Activated naive CD4-positive, alpha-beta T cell treated with anti-CD3 and anti-CD28 coated beads, Interleukin-2, amount 50 U/mL, for 72 hours (primary cell): ENCODE measurements at regions not wholly inside any gene's neighbourhood (a gene's known extent, or its start where the extent isn't known, plus 50 kb on each side); places are given as distances from the start of the nearest gene placed in this dataset.

Source experiments
- ATAC-seq, 2 donors: fragments of 150-1000 bp; cut with Tn5 transposase; 2 replicates each; pipeline ENCODE4 v1.10.0; 2021; ENCODE audit warnings: mild to moderate bottlenecking in 2 of 2, moderate library complexity in 2 of 2
- DNase-seq, 2 donors: peaks; one replicate each; pipeline ENCODE4 v3.0.0; 2021 to 2022; ENCODE audit warnings: low spot score in 2 of 2
- H3K27ac Mint-ChIP-seq, 2 donors: one replicate each; pipeline ENCODE4 v1.8.0; 2022; ENCODE audit warnings: mild to moderate bottlenecking in 2 of 2, mixed read lengths in 2 of 2
- H3K36me3 Mint-ChIP-seq, 2 donors: one replicate each; pipeline ENCODE4 v1.8.0; 2022; ENCODE audit warnings: mixed read lengths in 2 of 2
- H3K9me3 Mint-ChIP-seq, 2 donors: one replicate each; pipeline ENCODE4 v1.8.0; 2022; ENCODE audit warnings: mixed read lengths in 2 of 2

DNA sequence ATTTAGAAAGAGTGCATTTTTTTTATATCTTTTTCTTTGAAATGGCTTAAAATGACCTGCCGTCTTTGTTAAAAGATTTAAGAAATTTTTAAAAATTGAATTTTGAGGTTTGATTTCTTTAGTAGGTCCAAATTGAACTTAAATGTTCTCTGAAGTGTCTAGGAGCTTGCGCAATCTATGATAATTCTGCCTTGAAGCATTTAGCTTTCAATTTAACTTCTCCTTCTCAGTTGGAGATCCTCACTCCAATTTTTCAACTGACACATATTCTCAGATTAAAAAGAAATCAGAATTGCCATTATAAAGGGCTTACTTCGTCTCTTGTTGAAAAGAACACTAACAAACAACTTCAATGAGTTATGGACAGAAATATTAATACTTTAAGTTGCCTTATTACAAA lies 273.5 kb downstream of the TMA16 start:
- Mint-ChIP-seq H3K27ac (no peak overlapping the region), H3K9me3 (no peaks in the 10 kb centered on the region), H3K36me3 (no peaks in the 10 kb centered on the region)
- DNase-seq (no peak), ATAC-seq (no peak)

DNA sequence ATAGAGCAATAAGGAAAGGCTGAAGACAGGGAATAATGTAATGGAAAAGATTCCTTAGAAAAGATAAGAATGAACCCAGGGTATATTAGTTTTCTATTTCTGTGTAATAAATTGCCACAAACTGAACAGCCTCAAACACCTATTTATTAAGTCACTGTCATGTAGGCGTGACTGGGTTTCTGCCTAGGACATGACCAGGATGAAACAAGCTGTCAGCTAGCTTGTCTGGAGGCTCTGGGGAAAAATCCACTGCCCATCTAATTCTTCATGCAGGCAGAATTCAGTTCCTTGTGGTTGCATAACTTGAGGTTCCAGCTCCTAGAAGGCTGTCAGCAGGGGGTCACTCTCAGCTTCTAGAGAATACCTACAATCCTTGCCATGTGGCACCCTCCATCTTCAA lies 277.7 kb downstream of the TMA16 start:
- DNase-seq (no peak), ATAC-seq (no peak)
- H3K36me3 Mint-ChIP-seq = no peaks in the 10 kb centered on the region
- H3K9me3 Mint-ChIP-seq = no peaks in the 10 kb centered on the region
- H3K27ac Mint-ChIP-seq = no peak overlapping the region

DNA sequence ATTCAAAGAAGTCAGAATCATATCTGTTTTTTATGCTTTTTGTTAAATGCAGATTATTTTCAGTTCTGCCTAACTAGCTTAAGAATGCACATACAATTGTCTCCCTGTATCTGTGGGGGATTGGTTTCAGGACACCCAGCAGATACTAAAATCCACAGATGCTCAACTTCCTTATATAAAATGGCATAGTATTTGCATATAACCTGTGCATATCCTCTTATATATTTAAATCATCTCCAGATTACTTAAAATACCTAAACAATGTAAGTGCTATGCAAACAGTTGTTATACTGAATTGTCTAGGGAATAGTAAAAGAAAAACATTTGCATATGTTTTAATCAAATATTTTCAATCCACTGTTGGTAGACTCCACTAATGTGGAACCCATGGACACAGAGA lies 279.4 kb downstream of the TMA16 start:
- DNase-seq (no peak), ATAC-seq (no peak)
- H3K36me3 Mint-ChIP-seq = no peaks in the 10 kb centered on the region
- no peak overlapping the region for H3K27ac Mint-ChIP-seq
- H3K9me3 Mint-ChIP-seq = no peaks in the 10 kb centered on the region

DNA sequence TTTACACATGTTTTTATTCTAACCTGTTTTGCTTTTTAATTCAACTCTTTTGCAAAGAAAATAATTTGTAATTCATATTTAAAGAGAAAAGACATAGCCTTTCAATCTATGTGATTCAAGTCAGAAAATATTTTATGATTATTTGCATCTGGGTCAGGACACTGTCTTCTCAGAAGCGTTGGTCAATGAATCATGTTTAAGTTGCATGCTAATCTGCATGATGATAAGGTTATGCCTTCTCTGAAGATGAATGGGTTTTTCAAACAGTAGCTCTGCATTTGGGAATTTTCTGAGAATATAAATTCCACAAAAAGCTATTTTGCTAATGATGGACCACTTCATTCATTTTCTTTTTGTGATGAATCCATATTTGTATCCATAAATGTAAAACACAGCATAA lies 282.5 kb downstream of the TMA16 start:
- peaks cover 0 to under 1% of the 10 kb centered on the region in 2 donors for H3K9me3 Mint-ChIP-seq
- DNase-seq = no peak
- H3K36me3 Mint-ChIP-seq = no peaks in the 10 kb centered on the region
- no peak for ATAC-seq
- no peak overlapping the region for H3K27ac Mint-ChIP-seq

DNA sequence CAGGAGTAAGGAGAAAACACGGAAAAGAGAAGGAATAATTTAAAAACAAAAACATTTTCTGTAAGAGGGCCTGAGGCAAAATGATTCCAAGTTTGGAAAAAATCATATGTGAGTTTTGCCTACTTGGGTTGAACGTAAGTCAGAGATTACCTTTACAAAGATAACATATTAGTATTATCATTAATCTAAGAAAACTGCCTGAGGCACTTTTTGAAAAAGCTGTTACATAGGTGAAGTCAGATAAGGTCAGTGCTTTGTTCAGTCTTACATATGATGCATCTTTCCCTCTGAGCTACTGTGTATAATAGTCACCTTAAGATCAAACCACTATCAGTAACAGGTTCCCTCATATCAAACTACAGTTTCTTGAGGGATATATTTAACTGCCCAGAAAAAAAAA lies 287.2 kb downstream of the TMA16 start:
- ATAC-seq = no peak
- Mint-ChIP-seq H3K36me3 (no peaks in the 10 kb centered on the region), H3K27ac (no peak overlapping the region), H3K9me3 (peaks cover 0 to 8% of the 10 kb centered on the region in 2 donors)
- no peak for DNase-seq

DNA sequence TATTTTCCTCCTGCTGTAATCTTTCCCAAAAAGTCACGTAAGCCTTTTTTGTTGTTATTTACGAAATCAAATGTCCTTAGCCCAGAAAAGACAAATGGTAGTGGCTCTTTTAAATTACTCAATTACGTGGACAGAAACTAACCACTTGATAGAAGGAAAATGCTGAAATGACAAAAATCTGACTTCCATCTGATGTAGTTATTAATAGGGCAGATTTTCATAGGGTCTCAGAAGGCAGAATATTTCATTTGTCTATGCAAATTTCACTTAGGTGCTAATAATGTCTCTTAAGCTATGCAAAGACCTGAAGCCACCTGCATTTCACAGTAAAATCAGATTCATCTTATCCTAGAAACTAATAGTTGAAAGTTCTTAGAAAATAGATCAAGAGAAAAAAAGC lies 295.7 kb downstream of the TMA16 start:
- Mint-ChIP-seq H3K9me3 (no peaks in the 10 kb centered on the region), H3K27ac (no peak overlapping the region), H3K36me3 (no peaks in the 10 kb centered on the region)
- DNase-seq = no peak
- no peak for ATAC-seq

DNA sequence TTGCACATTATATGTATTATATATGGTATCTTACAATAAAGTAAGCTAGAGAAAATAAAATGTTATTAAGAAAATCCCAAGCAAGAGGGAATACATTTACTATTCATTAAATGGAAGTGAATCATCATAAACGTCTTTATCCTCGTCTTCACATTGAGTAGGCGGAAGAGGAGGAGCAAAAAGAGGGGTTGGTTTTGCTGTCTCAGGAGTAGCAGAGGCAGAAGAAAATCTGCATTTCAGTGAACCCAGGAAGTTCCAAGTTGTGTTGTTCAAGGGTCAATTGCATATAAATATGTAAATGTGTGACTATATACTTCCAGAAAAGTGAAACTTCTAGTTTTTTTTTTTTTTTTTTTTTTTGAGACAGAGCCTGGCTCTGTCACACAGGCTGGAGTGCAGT lies 301.4 kb downstream of the TMA16 start:
- Mint-ChIP-seq H3K36me3 (no peaks in the 10 kb centered on the region), H3K27ac (no peak overlapping the region), H3K9me3 (no peaks in the 10 kb centered on the region)
- no peak for DNase-seq
- no peak for ATAC-seq

DNA sequence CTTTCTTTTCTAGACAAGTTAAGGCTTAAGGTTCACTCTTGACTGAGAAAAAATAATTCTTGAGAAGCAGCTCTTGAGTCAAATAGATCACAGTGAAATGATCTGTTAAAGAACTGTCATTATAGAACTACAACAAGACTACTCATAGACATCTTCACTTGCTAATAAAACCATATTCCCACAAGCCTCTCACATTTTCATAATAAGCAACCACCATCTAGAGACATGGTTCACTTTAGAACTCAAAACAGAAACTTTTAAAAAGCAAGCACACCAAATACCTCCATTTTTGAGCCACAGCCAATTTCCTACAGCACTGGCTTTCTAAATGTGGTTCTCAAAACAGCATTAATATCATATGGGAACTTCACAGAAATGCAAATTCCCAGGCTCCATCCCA lies 309.5 kb downstream of the TMA16 start:
- peak in 1 of 2 donors; percentile 20 for ATAC-seq
- no peak for DNase-seq
- Mint-ChIP-seq H3K36me3 (no peaks in the 10 kb centered on the region), H3K9me3 (no peaks in the 10 kb centered on the region), H3K27ac (no peak overlapping the region)

DNA sequence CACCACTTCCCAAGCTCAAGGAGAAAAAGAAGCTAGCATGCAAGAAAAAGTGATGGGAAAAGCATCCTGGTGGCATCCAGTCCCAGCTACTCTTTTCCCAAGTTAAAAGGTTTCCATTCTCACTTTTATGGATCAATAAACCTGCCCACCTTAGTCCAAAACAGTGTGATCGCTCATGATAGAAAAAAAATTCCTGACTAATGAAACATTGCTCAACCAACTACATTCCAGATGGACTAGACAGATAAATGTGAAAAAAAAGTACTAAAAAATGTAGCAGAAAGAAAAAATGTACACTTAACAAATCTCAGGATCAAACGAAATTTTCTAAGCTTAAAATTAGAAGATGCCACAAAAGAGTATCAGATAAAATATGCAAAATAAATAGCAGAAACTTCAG lies 312.2 kb downstream of the TMA16 start:
- Mint-ChIP-seq H3K36me3 (no peaks in the 10 kb centered on the region), H3K27ac (no peak overlapping the region), H3K9me3 (no peaks in the 10 kb centered on the region)
- no peak for DNase-seq
- ATAC-seq = no peak

DNA sequence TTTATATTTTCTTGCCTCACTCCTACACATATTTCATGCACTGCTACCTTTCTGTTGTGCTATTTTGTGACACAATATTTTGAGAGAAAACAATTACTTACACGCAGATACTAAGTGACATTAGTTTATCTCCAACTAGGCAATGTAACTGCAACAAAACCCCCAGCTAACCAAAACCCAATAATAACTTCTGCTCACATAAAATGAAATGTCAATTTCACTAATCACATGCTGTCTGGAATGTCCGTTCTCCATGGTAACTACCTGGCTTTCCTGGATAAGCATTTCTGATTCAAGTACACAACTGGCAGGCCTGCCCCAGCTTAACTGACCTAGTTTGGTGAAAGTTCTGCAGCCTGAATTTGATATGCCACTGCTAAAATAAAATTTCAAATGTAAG lies 313.5 kb downstream of the TMA16 start:
- Mint-ChIP-seq H3K36me3 (no peaks in the 10 kb centered on the region), H3K9me3 (no peaks in the 10 kb centered on the region), H3K27ac (no peak overlapping the region)
- ATAC-seq (no peak), DNase-seq (no peak)

DNA sequence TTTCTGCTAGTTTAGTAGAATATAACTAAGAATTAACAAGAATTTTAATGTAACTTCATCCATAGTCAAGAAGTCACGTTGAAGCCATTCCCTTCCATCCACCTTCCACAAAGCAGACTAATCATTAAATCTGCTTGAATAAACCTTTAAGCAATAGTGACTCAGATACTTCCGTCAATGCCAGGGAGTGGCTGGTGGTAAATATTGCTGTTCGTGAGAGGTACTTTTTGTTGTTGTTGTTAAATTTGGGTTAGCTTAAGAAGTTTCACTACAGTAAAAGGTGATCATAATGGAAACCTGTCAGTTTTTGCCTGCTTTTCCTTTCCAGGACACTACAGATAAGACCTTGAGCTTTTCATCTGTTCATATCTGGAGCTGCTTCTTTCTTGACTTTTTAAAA lies 316.3 kb downstream of the TMA16 start:
- no peak for DNase-seq
- no peak overlapping the region for H3K27ac Mint-ChIP-seq
- no peak for ATAC-seq
- no peaks in the 10 kb centered on the region for H3K36me3 Mint-ChIP-seq
- H3K9me3 Mint-ChIP-seq = no peaks in the 10 kb centered on the region

DNA sequence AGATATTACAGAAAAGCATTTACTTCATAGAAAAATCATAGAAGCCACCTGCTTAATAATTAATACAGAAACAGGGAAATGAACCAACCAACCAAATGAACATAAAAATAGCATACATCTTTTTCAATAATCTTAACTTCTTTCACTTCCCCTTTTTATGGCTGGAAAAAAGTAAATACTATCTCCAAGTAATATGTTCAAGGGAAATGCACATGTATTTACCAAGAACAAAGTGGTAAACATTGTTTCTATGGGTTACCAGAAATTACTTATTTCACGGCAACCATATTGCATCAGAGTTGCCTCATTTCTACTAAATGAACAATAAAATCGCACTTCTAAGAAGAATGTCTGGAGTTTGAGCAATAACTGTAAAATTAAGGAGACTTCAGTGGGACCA lies 321.3 kb downstream of the TMA16 start:
- Mint-ChIP-seq H3K36me3 (no peaks in the 10 kb centered on the region), H3K27ac (no peak overlapping the region), H3K9me3 (no peaks in the 10 kb centered on the region)
- DNase-seq (no peak), ATAC-seq (no peak)

DNA sequence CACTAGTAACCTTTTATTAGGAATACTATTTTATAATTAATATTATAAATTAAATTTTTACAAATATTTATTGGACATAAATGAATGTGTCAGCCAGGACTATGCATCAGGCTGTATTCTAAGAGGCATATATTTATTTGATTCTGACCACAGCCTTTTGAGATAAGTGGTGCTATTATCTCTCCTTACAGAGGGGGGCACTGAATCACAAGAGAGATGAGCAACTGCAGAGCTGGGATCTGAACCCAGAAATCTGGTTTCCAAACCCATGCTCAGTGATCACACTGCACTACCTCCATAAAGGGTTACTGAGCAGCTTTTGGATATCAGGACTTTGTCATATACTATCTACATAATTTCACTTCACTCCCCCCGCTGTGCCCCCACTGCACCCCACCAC lies 322.0 kb downstream of the TMA16 start:
- no peaks in the 10 kb centered on the region for H3K36me3 Mint-ChIP-seq
- ATAC-seq = no peak
- no peak overlapping the region for H3K27ac Mint-ChIP-seq

DNA sequence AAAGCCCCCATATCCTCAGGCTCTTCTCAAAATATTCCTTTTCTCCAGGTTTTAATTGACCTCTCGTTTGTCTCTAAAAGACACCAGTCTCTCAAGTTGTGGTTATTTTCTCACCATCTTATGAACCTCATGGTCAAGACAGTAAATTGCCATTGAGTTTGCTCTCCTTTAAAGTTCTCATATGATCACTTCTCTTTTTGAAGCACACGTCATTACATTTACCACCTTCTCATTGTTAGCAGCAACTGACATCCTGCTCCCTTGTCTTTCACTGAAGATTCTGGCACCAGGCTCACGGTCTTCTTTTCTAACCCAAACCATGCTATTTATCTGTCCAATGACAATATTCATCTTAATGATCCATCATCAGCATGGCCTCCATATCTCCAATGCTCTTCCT lies 324.2 kb downstream of the TMA16 start:
- ATAC-seq (no peak), DNase-seq (no peak)
- Mint-ChIP-seq H3K9me3 (no peaks in the 10 kb centered on the region), H3K27ac (no peak overlapping the region), H3K36me3 (no peaks in the 10 kb centered on the region)

More for the DNA sequence above, 322.0 kb downstream of the TMA16 start:
- no peak for DNase-seq
- no peaks in the 10 kb centered on the region for H3K9me3 Mint-ChIP-seq

DNA sequence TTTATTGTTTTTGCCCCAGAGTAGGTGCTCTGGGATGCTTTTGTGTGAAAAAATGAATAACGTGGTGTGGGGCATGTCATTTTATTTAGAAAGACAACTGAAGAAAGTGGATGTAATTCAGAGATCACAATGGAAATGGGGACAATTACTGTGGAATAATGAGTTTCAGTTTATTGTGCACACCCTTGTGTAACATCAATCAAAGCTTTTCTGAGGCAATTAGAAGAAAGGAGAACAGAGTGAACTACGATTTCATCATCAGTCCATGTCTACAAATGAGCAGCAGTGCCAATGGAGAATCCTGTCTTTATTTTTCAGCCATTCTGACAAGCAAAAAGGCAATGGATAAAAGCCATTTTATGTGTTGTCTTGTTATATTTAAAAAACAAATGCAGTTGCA lies 339.2 kb downstream of the TMA16 start:
- no peak for ATAC-seq
- Mint-ChIP-seq H3K36me3 (no peaks in the 10 kb centered on the region), H3K27ac (no peak overlapping the region), H3K9me3 (no peaks in the 10 kb centered on the region)
- DNase-seq = no peak

DNA sequence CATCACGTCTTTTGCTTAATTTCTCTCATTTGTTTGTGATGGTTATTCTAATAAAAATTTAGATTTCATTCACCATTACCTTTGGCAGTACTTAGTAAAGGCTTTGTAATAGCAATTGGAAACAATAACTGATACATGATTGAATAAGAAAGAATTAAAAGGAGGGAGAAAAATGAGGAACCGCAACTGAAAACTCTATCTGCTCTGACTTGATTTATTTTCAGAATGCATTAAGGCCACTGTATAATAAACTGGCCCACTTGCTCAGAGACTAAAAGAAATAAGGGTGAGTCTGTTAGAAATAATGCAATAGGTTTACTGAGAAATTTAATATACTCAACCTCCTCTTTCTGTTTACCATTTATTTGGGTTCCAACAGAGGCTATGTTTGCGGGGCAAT lies 351.5 kb downstream of the TMA16 start:
- H3K36me3 Mint-ChIP-seq = no peaks in the 10 kb centered on the region
- peaks cover 0 to 6% of the 10 kb centered on the region in 2 donors for H3K9me3 Mint-ChIP-seq
- DNase-seq (no peak), ATAC-seq (no peak)
- H3K27ac Mint-ChIP-seq = no peak overlapping the region

DNA sequence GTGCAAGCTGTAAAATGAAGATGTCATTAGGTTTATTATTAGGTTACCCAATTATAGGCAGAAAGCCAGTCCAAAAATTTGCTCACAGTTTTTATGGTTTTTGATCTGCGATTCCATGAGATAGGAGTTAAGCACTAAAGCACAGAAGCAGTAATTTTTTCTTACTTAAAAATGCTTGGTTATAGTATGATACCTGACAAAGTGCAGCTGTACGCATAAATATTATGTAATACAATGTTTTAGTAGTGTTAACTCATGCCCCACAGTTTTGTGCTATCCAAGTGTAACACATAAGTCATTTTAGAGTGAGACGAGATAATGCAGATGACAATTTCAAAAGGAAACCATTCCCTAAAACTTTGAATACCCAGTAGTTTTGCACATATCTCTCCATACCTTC lies 357.8 kb downstream of the TMA16 start:
- no peak overlapping the region for H3K27ac Mint-ChIP-seq
- no peak for ATAC-seq
- no peaks in the 10 kb centered on the region for H3K9me3 Mint-ChIP-seq
- H3K36me3 Mint-ChIP-seq = no peaks in the 10 kb centered on the region
- DNase-seq = no peak

DNA sequence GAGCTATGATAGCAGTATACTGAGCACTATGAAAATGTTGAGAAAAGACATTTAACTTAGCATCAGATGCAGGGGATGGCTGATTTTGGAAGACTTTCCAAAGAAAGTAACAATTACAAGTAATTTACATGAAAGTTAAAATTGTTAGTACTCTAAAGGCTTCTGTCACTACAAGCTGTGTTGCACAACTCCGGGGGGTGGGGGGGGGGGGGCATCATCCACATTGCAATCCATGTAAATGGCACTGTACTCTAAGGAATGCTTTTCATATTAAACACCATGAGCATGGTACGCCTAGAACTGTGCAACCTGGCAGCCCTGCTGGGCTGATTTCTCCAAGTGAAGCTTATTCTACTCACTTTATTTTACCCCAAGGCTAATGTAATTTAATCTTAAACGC lies 363.4 kb downstream of the TMA16 start:
- DNase-seq = no peak
- H3K36me3 Mint-ChIP-seq = no peaks in the 10 kb centered on the region
- H3K9me3 Mint-ChIP-seq = no peaks in the 10 kb centered on the region
- H3K27ac Mint-ChIP-seq = no peak overlapping the region
- ATAC-seq = no peak

DNA sequence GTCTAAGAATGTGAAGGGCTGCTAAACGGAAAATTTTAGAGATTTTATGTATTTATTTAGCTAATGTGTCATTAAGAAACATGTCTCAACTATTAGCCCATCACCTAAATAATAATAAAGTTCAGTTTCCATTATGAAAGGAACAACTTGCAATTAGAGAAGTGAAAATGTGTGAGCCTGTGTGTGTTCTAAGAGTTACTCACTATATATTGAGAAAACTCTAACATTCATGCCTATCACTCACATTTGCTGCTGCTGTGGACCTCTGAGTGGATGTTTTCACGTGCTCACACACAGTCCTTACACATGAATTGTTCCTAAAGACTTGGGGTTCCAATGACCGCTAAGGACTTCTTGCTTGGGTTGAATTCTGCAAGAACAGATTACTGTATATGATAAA lies 364.0 kb downstream of the TMA16 start:
- no peak overlapping the region for H3K27ac Mint-ChIP-seq
- DNase-seq = no peak

More for the DNA sequence above, 364.0 kb downstream of the TMA16 start:
- H3K9me3 Mint-ChIP-seq = no peaks in the 10 kb centered on the region
- no peak for ATAC-seq
- no peaks in the 10 kb centered on the region for H3K36me3 Mint-ChIP-seq
